GM23338 (cell line): ENCODE measurements at regions not wholly inside any gene's neighbourhood (a gene's known extent, or its start where the extent isn't known, plus 50 kb on each side); places are given as distances from the start of the nearest gene placed in this dataset.

Experiments
- ATAC-seq: fragments of 200-7000 bp; cut with Tn5 transposase; 3 replicates; pipeline ENCODE4 v1.9.1; 2020
- DNase-seq: peaks from one replicate; pipeline ENCODE4 v3.0.0-alpha.2; 2015; ENCODE audit warnings: low spot score
- H2AFZ ChIP-seq: fragments of 200-600 bp; sonication (generic); 2 replicates; pipeline ENCODE4 v1.8.0; 2016; ENCODE audit warnings: antibody characterized with exemption, mild to moderate bottlenecking, moderate library complexity
- H3F3A ChIP-seq: fragments of 200-600 bp; sonication (generic); replicated peaks from 2 replicates; pipeline ENCODE4 v1.8.0; 2017; ENCODE audit warnings: antibody characterized with exemption, mixed run types, low read depth
- H3K27ac ChIP-seq: fragments of 200-600 bp; sonication (generic); 2 replicates; pipeline ENCODE4 v1.6.1; 2016; ENCODE audit warnings: low read depth
- H3K27me3 ChIP-seq: fragments of 200-600 bp; sonication (generic); 2 replicates; pipeline ENCODE4 v1.8.0; 2016; ENCODE audit warnings: mild to moderate bottlenecking, mixed run types, moderate library complexity; ENCODE audit not compliant: insufficient read depth
- H3K36me3 ChIP-seq: fragments of 200-600 bp; sonication (generic); 2 replicates; pipeline ENCODE4 v1.8.0; 2016; ENCODE audit warnings: mild to moderate bottlenecking; ENCODE audit not compliant: insufficient read depth
- H3K4me1 ChIP-seq: fragments of 200-600 bp; sonication (generic); 2 replicates; pipeline ENCODE4 v1.8.0; 2016; ENCODE audit warnings: mild to moderate bottlenecking, moderate library complexity; ENCODE audit not compliant: insufficient read depth
- H3K4me2 ChIP-seq: fragments of 200-600 bp; sonication (generic); 2 replicates; pipeline ENCODE4 v1.7.1; 2017; ENCODE audit warnings: mixed run types
- H3K4me3 ChIP-seq: fragments of 200-600 bp; sonication (generic); 2 replicates; pipeline ENCODE4 v1.6.1; 2016; ENCODE audit warnings: mixed run types
- H3K79me2 ChIP-seq: fragments of 200-600 bp; sonication (generic); replicated peaks from 2 replicates; pipeline ENCODE4 v1.8.0; 2017; ENCODE audit warnings: mild to moderate bottlenecking; ENCODE audit not compliant: insufficient read depth
- H3K9me2 ChIP-seq: fragments of 200-600 bp; sonication (generic); 2 replicates; pipeline ENCODE4 v1.8.0; 2017; ENCODE audit not compliant: insufficient read depth
- H4K20me1 ChIP-seq: fragments of 200-600 bp; sonication (generic); replicated peaks from 2 replicates; pipeline ENCODE4 v1.8.0; 2017; ENCODE audit warnings: mild to moderate bottlenecking; ENCODE audit not compliant: insufficient read depth
- H3K27ac Mint-ChIP-seq: 2 replicates; pipeline ENCODE4 v1.8.0; 2020; ENCODE audit warnings: inconsistent platforms, mild to moderate bottlenecking, moderate library complexity, mixed read lengths
- H3K27me3 Mint-ChIP-seq: 3 replicates; pipeline ENCODE4 v1.8.0; 2022; ENCODE audit warnings: low read depth, mild to moderate bottlenecking, moderate library complexity, mixed read lengths, inconsistent platforms; ENCODE audit not compliant: insufficient read depth, poor library complexity
- H3K36me3 Mint-ChIP-seq: 3 replicates; pipeline ENCODE4 v1.8.0; 2021; ENCODE audit warnings: low read depth, mild to moderate bottlenecking, inconsistent platforms, moderate library complexity, mixed read lengths
- H3K4me1 Mint-ChIP-seq: 3 replicates; pipeline ENCODE4 v1.8.0; 2020; ENCODE audit warnings: mild to moderate bottlenecking, inconsistent platforms, mixed read lengths
- H3K4me3 Mint-ChIP-seq: 3 replicates; pipeline ENCODE4 v1.8.0; 2021; ENCODE audit warnings: moderate library complexity, mild to moderate bottlenecking, inconsistent platforms, mixed read lengths
- H3K9me3 Mint-ChIP-seq: 3 replicates; pipeline ENCODE4 v1.8.0; 2020; ENCODE audit warnings: moderate library complexity, mild to moderate bottlenecking, inconsistent platforms, mixed read lengths
- CREB1 ChIP-seq: fragments of 250-450 bp; sonication (Bioruptor Pico); IDR thresholded peaks from 2 replicates; pipeline ENCODE4 v1.5.0; 2020; ENCODE audit warnings: low read depth, mild to moderate bottlenecking, moderate library complexity
- ETS1 ChIP-seq: IDR thresholded peaks from 2 replicates; pipeline ENCODE4 v1.6.1; 2016; ENCODE audit warnings: antibody characterized with exemption
- EZH2 ChIP-seq: fragments of 200-600 bp; sonication (generic); IDR thresholded peaks from one replicate; pipeline ENCODE4 v1.8.0; 2017; ENCODE audit warnings: antibody characterized with exemption, mild to moderate bottlenecking, low read depth; ENCODE audit not compliant: unreplicated experiment
- EZH2phosphoT487 ChIP-seq: fragments of 200-600 bp; sonication (generic); IDR thresholded peaks from one replicate; pipeline ENCODE4 v1.8.1; 2018; ENCODE audit warnings: antibody characterized with exemption; ENCODE audit not compliant: unreplicated experiment
- JUNB ChIP-seq: IDR thresholded peaks from one replicate; pipeline ENCODE4 v1.6.1; 2016; ENCODE audit warnings: antibody characterized with exemption; ENCODE audit not compliant: unreplicated experiment
- NANOG ChIP-seq: IDR thresholded peaks from 2 replicates; pipeline ENCODE4 v1.6.1; 2016; ENCODE audit warnings: antibody characterized with exemption, borderline replicate concordance
- POLR2AphosphoS5 ChIP-seq: IDR thresholded peaks from 2 replicates; pipeline ENCODE4 v1.6.1; 2016; ENCODE audit warnings: antibody characterized with exemption, low read depth
- STAT1 ChIP-seq: IDR thresholded peaks from one replicate; pipeline ENCODE4 v1.6.1; 2016; ENCODE audit warnings: antibody characterized with exemption; ENCODE audit not compliant: unreplicated experiment
- ZNF114 ChIP-seq: fragments of 250-450 bp; sonication (Bioruptor Pico); IDR thresholded peaks from 2 replicates; pipeline ENCODE4 v1.5.0; 2020; ENCODE audit warnings: mild to moderate bottlenecking, moderate library complexity
- ZNF331 ChIP-seq: fragments of 250-450 bp; sonication (Bioruptor Pico); IDR thresholded peaks from 2 replicates; pipeline ENCODE4 v1.5.0; 2020; ENCODE audit warnings: low read depth, mild to moderate bottlenecking, moderate library complexity
- TF ChIP-seq, protein P1 (sequence below): IDR thresholded peaks from one replicate; pipeline ENCODE4 v1.6.1; 2018; ENCODE audit warnings: antibody characterized with exemption; ENCODE audit not compliant: unreplicated experiment
- TF ChIP-seq, protein P2 (sequence below), 2 experiments: fragments of 200-600 bp in 1 of 2; sonication (generic) in 1 of 2; conservative IDR thresholded peaks; 2 replicates each; pipeline versions ENCODE4 v1.5.1 to v1.6.1; 2016 to 2017; ENCODE audit warnings: antibody characterized with exemption in 2 of 2, low read depth in 2 of 2, mild to moderate bottlenecking in 2 of 2, moderate library complexity in 1 of 2
- TF ChIP-seq, protein P3 (sequence below): fragments of 250-450 bp; sonication (Bioruptor Pico); IDR thresholded peaks from 2 replicates; pipeline ENCODE4 v1.5.0; 2020; ENCODE audit warnings: mild to moderate bottlenecking, moderate library complexity

- H3K79me2 ChIP-seq, result no peaks in the 10 kb centered on the region
- DNase-seq, result no peak
- H3K4me3 ChIP-seq, result no peak overlapping the region
- no peak overlapping the region for H3K4me3 Mint-ChIP-seq
- H3F3A ChIP-seq, result no peaks in the 10 kb centered on the region
- H3K27ac Mint-ChIP-seq, result peak overlapping the region; percentile 16; the same call in 1 of the 2 replicates
- H4K20me1 ChIP-seq, result no peaks in the 10 kb centered on the region
- H3K27ac ChIP-seq, result no peak overlapping the region
- peak overlapping the region; percentile 63; the same call in 1 of the 2 replicates for H2AFZ ChIP-seq
- H3K36me3 ChIP-seq, result no peaks in the 10 kb centered on the region
- H3K4me1 Mint-ChIP-seq, result peaks cover 26% of the 10 kb centered on the region
- H3K4me1 ChIP-seq, result peaks cover 14% of the 10 kb centered on the region
- H3K9me3 Mint-ChIP-seq, result no peaks in the 10 kb centered on the region; the same call in 2 of the 3 replicates
- no peak overlapping the region for H3K4me2 ChIP-seq
- peak; percentile 22 for ATAC-seq
- no peaks in the 10 kb centered on the region for H3K9me2 ChIP-seq
- H3K27me3 Mint-ChIP-seq, result peaks cover 8% of the 10 kb centered on the region
- H3K36me3 Mint-ChIP-seq, result no peaks in the 10 kb centered on the region
- TF ChIP-seq EZH2phosphoT487, result no peak
- no peak for TF ChIP-seq ZNF114
- TF ChIP-seq POLR2AphosphoS5, result no peak
- TF ChIP-seq CREB1 (CRISPR knock-in tag), result no peak
- TF ChIP-seq, protein P1, sequence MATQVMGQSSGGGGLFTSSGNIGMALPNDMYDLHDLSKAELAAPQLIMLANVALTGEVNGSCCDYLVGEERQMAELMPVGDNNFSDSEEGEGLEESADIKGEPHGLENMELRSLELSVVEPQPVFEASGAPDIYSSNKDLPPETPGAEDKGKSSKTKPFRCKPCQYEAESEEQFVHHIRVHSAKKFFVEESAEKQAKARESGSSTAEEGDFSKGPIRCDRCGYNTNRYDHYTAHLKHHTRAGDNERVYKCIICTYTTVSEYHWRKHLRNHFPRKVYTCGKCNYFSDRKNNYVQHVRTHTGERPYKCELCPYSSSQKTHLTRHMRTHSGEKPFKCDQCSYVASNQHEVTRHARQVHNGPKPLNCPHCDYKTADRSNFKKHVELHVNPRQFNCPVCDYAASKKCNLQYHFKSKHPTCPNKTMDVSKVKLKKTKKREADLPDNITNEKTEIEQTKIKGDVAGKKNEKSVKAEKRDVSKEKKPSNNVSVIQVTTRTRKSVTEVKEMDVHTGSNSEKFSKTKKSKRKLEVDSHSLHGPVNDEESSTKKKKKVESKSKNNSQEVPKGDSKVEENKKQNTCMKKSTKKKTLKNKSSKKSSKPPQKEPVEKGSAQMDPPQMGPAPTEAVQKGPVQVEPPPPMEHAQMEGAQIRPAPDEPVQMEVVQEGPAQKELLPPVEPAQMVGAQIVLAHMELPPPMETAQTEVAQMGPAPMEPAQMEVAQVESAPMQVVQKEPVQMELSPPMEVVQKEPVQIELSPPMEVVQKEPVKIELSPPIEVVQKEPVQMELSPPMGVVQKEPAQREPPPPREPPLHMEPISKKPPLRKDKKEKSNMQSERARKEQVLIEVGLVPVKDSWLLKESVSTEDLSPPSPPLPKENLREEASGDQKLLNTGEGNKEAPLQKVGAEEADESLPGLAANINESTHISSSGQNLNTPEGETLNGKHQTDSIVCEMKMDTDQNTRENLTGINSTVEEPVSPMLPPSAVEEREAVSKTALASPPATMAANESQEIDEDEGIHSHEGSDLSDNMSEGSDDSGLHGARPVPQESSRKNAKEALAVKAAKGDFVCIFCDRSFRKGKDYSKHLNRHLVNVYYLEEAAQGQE, result no peak
- TF ChIP-seq, protein P2, sequence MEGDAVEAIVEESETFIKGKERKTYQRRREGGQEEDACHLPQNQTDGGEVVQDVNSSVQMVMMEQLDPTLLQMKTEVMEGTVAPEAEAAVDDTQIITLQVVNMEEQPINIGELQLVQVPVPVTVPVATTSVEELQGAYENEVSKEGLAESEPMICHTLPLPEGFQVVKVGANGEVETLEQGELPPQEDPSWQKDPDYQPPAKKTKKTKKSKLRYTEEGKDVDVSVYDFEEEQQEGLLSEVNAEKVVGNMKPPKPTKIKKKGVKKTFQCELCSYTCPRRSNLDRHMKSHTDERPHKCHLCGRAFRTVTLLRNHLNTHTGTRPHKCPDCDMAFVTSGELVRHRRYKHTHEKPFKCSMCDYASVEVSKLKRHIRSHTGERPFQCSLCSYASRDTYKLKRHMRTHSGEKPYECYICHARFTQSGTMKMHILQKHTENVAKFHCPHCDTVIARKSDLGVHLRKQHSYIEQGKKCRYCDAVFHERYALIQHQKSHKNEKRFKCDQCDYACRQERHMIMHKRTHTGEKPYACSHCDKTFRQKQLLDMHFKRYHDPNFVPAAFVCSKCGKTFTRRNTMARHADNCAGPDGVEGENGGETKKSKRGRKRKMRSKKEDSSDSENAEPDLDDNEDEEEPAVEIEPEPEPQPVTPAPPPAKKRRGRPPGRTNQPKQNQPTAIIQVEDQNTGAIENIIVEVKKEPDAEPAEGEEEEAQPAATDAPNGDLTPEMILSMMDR (conservative IDR thresholded peaks at IDR 0.05; ENCODE audit: low read depth in 2 of 2), result no peak
- no peak for TF ChIP-seq STAT1
- TF ChIP-seq ETS1, result no peak
- no peak for TF ChIP-seq EZH2
- TF ChIP-seq JUNB, result no peak
- TF ChIP-seq, protein P3, sequence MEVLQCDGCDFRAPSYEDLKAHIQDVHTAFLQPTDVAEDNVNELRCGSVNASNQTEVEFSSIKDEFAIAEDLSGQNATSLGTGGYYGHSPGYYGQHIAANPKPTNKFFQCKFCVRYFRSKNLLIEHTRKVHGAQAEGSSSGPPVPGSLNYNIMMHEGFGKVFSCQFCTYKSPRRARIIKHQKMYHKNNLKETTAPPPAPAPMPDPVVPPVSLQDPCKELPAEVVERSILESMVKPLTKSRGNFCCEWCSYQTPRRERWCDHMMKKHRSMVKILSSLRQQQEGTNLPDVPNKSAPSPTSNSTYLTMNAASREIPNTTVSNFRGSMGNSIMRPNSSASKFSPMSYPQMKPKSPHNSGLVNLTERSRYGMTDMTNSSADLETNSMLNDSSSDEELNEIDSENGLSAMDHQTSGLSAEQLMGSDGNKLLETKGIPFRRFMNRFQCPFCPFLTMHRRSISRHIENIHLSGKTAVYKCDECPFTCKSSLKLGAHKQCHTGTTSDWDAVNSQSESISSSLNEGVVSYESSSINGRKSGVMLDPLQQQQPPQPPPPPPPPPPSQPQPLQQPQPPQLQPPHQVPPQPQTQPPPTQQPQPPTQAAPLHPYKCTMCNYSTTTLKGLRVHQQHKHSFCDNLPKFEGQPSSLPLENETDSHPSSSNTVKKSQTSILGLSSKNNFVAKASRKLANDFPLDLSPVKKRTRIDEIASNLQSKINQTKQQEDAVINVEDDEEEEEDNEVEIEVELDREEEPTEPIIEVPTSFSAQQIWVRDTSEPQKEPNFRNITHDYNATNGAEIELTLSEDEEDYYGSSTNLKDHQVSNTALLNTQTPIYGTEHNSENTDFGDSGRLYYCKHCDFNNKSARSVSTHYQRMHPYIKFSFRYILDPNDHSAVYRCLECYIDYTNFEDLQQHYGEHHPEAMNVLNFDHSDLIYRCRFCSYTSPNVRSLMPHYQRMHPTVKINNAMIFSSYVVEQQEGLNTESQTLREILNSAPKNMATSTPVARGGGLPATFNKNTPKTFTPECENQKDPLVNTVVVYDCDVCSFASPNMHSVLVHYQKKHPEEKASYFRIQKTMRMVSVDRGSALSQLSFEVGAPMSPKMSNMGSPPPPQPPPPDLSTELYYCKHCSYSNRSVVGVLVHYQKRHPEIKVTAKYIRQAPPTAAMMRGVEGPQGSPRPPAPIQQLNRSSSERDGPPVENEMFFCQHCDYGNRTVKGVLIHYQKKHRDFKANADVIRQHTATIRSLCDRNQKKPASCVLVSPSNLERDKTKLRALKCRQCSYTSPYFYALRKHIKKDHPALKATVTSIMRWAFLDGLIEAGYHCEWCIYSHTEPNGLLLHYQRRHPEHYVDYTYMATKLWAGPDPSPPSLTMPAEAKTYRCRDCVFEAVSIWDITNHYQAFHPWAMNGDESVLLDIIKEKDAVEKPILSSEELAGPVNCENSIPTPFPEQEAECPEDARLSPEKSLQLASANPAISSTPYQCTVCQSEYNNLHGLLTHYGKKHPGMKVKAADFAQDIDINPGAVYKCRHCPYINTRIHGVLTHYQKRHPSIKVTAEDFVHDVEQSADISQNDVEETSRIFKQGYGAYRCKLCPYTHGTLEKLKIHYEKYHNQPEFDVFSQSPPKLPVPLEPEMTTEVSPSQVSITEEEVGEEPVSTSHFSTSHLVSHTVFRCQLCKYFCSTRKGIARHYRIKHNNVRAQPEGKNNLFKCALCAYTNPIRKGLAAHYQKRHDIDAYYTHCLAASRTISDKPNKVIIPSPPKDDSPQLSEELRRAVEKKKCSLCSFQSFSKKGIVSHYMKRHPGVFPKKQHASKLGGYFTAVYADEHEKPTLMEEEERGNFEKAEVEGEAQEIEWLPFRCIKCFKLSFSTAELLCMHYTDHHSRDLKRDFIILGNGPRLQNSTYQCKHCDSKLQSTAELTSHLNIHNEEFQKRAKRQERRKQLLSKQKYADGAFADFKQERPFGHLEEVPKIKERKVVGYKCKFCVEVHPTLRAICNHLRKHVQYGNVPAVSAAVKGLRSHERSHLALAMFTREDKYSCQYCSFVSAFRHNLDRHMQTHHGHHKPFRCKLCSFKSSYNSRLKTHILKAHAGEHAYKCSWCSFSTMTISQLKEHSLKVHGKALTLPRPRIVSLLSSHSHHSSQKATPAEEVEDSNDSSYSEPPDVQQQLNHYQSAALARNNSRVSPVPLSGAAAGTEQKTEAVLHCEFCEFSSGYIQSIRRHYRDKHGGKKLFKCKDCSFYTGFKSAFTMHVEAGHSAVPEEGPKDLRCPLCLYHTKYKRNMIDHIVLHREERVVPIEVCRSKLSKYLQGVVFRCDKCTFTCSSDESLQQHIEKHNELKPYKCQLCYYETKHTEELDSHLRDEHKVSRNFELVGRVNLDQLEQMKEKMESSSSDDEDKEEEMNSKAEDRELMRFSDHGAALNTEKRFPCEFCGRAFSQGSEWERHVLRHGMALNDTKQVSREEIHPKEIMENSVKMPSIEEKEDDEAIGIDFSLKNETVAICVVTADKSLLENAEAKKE (CRISPR knock-in tag), result no peak
- TF ChIP-seq NANOG, result no peak
- no peak for TF ChIP-seq ZNF331 (CRISPR knock-in tag)
- H3K27me3 ChIP-seq, result no peaks in the 10 kb centered on the region
These were observed 92.3 kb upstream of the B3GAT1 start for GRCh38 chr11:134504146-134504905.
